Loucy (cell line): ENCODE measurements at regions not wholly inside any gene's neighbourhood (a gene's known extent, or its start where the extent isn't known, plus 50 kb on each side); places are given as distances from the start of the nearest gene placed in this dataset.

Experiments used
- H2AFZ ChIP-seq: fragments of 200-600 bp; sonication (generic); 2 replicates; pipeline ENCODE4 v1.6.0; 2016; ENCODE audit warnings: antibody characterized with exemption, mild to moderate bottlenecking, low read length, moderate library complexity
- H3F3A ChIP-seq: fragments of 200-600 bp; 2 replicates; pipeline ENCODE4 v1.6.0; 2016; ENCODE audit warnings: antibody characterized with exemption, low read depth, mild to moderate bottlenecking
- H3K27me3 ChIP-seq: fragments of 200-600 bp; sonication (generic); 2 replicates; pipeline ENCODE4 v1.6.1; 2014; ENCODE audit warnings: low read length, mild to moderate bottlenecking; ENCODE audit not compliant: insufficient read depth, poor library complexity, severe bottlenecking
- H3K36me3 ChIP-seq: fragments of 200-600 bp; sonication (generic); 2 replicates; pipeline ENCODE4 v1.6.1; 2016; ENCODE audit warnings: low read length; ENCODE audit not compliant: insufficient read depth
- H3K4me1 ChIP-seq: fragments of 200-600 bp; sonication (generic); 2 replicates; pipeline ENCODE4 v1.5.1; 2014; ENCODE audit warnings: low read length, mild to moderate bottlenecking; ENCODE audit not compliant: insufficient read depth, poor library complexity, severe bottlenecking
- H3K4me2 ChIP-seq: fragments of 200-600 bp; sonication (generic); 2 replicates; pipeline ENCODE4 v1.6.0; 2014; ENCODE audit warnings: antibody characterized with exemption, low read length, low read depth, mild to moderate bottlenecking; ENCODE audit not compliant: poor library complexity, severe bottlenecking
- H3K4me3 ChIP-seq: fragments of 200-600 bp; sonication (generic); 2 replicates; pipeline ENCODE4 v1.5.1; 2014; ENCODE audit warnings: low read length, mild to moderate bottlenecking, mixed read lengths; ENCODE audit not compliant: poor library complexity, severe bottlenecking
- H3K79me2 ChIP-seq: fragments of 200-600 bp; sonication (generic); 2 replicates; pipeline ENCODE4 v1.6.1; 2014; ENCODE audit warnings: low read length; ENCODE audit not compliant: insufficient read depth
- H3K9ac ChIP-seq: fragments of 200-600 bp; sonication (generic); 2 replicates; pipeline ENCODE4 v1.6.0; 2014; ENCODE audit warnings: mild to moderate bottlenecking, low read depth, low read length, moderate library complexity; ENCODE audit not compliant: poor library complexity, severe bottlenecking
- H3K9me2 ChIP-seq: fragments of 200-600 bp; sonication (generic); replicated peaks from 2 replicates; pipeline ENCODE4 v1.6.1; 2016; ENCODE audit warnings: low read depth, low read length, mixed read lengths
- H3K9me3 ChIP-seq: fragments of 200-600 bp; sonication (generic); 2 replicates; pipeline ENCODE4 v1.6.1; 2014; ENCODE audit warnings: mild to moderate bottlenecking, antibody characterized with exemption, low read length, low read depth; ENCODE audit not compliant: insufficient read depth
- H4K20me1 ChIP-seq: fragments of 200-600 bp; sonication (generic); 2 replicates; pipeline ENCODE4 v1.6.0; 2014; ENCODE audit warnings: antibody characterized with exemption, low read length, mild to moderate bottlenecking; ENCODE audit not compliant: insufficient read depth, poor library complexity, severe bottlenecking
- CTCF ChIP-seq: fragments of 200-600 bp; sonication (generic); conservative IDR thresholded peaks from 2 replicates; pipeline ENCODE4 v1.5.1; 2014; ENCODE audit warnings: mild to moderate bottlenecking, antibody characterized with exemption, low read length
- EZH2phosphoT487 ChIP-seq: fragments of 200-600 bp; IDR thresholded peaks from 2 replicates; pipeline ENCODE4 v1.6.1; 2018; ENCODE audit warnings: antibody characterized with exemption, mild to moderate bottlenecking, moderate library complexity, borderline replicate concordance

- Histone ChIP-seq H3K4me3 (no peak overlapping the region), H3K79me2 (no peaks in the 10 kb centered on the region), H3K4me1 (peaks cover 42% of the 10 kb centered on the region), H3K9me3 (no peaks in the 10 kb centered on the region), H4K20me1 (no peaks in the 10 kb centered on the region), H3K9ac (peak overlapping the region; percentile 32), H3K27me3 (no peaks in the 10 kb centered on the region), H2AFZ (no peak overlapping the region), H3K36me3 (no peaks in the 10 kb centered on the region), H3K4me2 (no peak overlapping the region), H3F3A (no peaks in the 10 kb centered on the region), H3K9me2 (no peaks in the 10 kb centered on the region)
- no peak for TF ChIP-seq CTCF
- no peak for TF ChIP-seq EZH2phosphoT487
Observed at GRCh38 chrX:109952050-109952449, 50.9 kb upstream of the TMEM164 start.

- peak overlapping the region; percentile 50 for H3K9ac ChIP-seq
- H3K4me3 ChIP-seq = peak overlapping the region; percentile 38
- H3K4me2 ChIP-seq = peak overlapping the region; percentile 56
Observed at GRCh38 chrX:109952985-109953905, 49.7 kb upstream of the TMEM164 start.

More at GRCh38 chrX:109952985-109953905, 49.7 kb upstream of the TMEM164 start:
- Histone ChIP-seq H3K27me3 (no peaks in the 10 kb centered on the region), H3F3A (no peaks in the 10 kb centered on the region), H2AFZ (peak overlapping the region; percentile 43; the same call in 1 of the 2 replicates), H4K20me1 (no peaks in the 10 kb centered on the region), H3K9me3 (no peaks in the 10 kb centered on the region), H3K36me3 (no peaks in the 10 kb centered on the region), H3K9me2 (no peaks in the 10 kb centered on the region), H3K4me1 (peaks cover 54% of the 10 kb centered on the region), H3K79me2 (no peaks in the 10 kb centered on the region)
- no peak for TF ChIP-seq CTCF
- no peak for TF ChIP-seq EZH2phosphoT487
